ENCODE measurements at regions not wholly inside any gene's neighbourhood (a gene's known extent, or its start where the extent isn't known, plus 50 kb on each side); places are given as distances from the start of the nearest gene placed in this dataset.

GRCh38 chr18:42418121-42418520 lies 463.1 kb downstream of the PIK3C3 start:
- no peak for TF ChIP-seq POLR2A (IDR thresholded peaks at IDR 0.05)
- no peak for TF ChIP-seq CTCF (IDR thresholded peaks at IDR 0.05)
